Umbilical cord (tissue), 1 donor: ENCODE measurements at regions not wholly inside any gene's neighbourhood (a gene's known extent, or its start where the extent isn't known, plus 50 kb on each side); places are given as distances from the start of the nearest gene placed in this dataset.

Source experiments
- DNase-seq: peaks from one replicate; pipeline ENCODE4 v3.0.0-alpha.2; 2015; ENCODE audit warnings: low spot score

- no peak for DNase-seq
Observed at GRCh38 chrX:69306063-69306404, 140.8 kb upstream of the PJA1 start.

GRCh38 chrX:69305333-69306062 is 140.2 kb upstream of the PJA1 start:
- DNase-seq, result no peak

- DNase-seq, result no peak
Observed at GRCh38 chrX:69303231-69303630, 138.0 kb upstream of the PJA1 start.

- no peak for DNase-seq
Observed at GRCh38 chrX:69299951-69300714, 134.9 kb upstream of the PJA1 start.

GRCh38 chrX:69299285-69299684 is 134.0 kb upstream of the PJA1 start:
- DNase-seq, result no peak

GRCh38 chrX:69298466-69299140 is 133.3 kb upstream of the PJA1 start:
- DNase-seq, result no peak

- DNase-seq, result no peak
Observed at GRCh38 chrX:69297506-69297905, 132.3 kb upstream of the PJA1 start.

- DNase-seq, result no peak
Observed at GRCh38 chrX:69293776-69294601, 128.7 kb upstream of the PJA1 start.

- DNase-seq, result no peak
Observed at GRCh38 chrX:69291116-69291515, 125.9 kb upstream of the PJA1 start.

GRCh38 chrX:69290292-69290691 is 125.0 kb upstream of the PJA1 start:
- no peak for DNase-seq

GRCh38 chrX:69289793-69290123 is 124.5 kb upstream of the PJA1 start:
- DNase-seq, result no peak

GRCh38 chrX:69289046-69289792 is 124.0 kb upstream of the PJA1 start:
- DNase-seq, result no peak

- DNase-seq, result no peak
Observed at GRCh38 chrX:69287095-69287494, 121.8 kb upstream of the PJA1 start.

- DNase-seq, result no peak
Observed at GRCh38 chrX:69286565-69286906, 121.3 kb upstream of the PJA1 start.

- peak; percentile 60 for DNase-seq
Observed at GRCh38 chrX:69285881-69286564, 120.8 kb upstream of the PJA1 start.

GRCh38 chrX:69285401-69285877 is 120.2 kb upstream of the PJA1 start:
- peak; percentile 87 for DNase-seq

- no peak for DNase-seq
Observed at GRCh38 chrX:69284491-69284890, 119.2 kb upstream of the PJA1 start.

GRCh38 chrX:69282893-69283690 is 117.8 kb upstream of the PJA1 start:
- no peak for DNase-seq

- no peak for DNase-seq
Observed at GRCh38 chrX:69280933-69281332, 115.7 kb upstream of the PJA1 start.

GRCh38 chrX:69279234-69279633 is 114.0 kb upstream of the PJA1 start:
- DNase-seq, result no peak
